Right atrium auricular region (tissue), 2 donors: ENCODE measurements at regions not wholly inside any gene's neighbourhood (a gene's known extent, or its start where the extent isn't known, plus 50 kb on each side); places are given as distances from the start of the nearest gene placed in this dataset.

Source experiments
- DNase-seq: peaks from one replicate; pipeline ENCODE4 v3.0.0-alpha.2; 2019; ENCODE audit warnings: low spot score
- H3K27ac ChIP-seq, 2 donors: fragments of 200-600 bp; sonication (generic); 1 replicate in 1 of 2; 2 replicates in 1 of 2; pipeline ENCODE4 v1.5.1; 2016 to 2019
- H3K27me3 ChIP-seq, 2 donors: fragments of 200-600 bp; sonication (generic); one replicate each; pipeline versions ENCODE4 v1.5.1 to v1.6.0; 2017 to 2019
- H3K36me3 ChIP-seq: fragments of 200-600 bp; sonication (generic); one replicate; pipeline ENCODE4 v1.5.1; 2016
- H3K4me1 ChIP-seq, 2 donors: fragments of 200-600 bp; sonication (generic); one replicate each; pipeline versions ENCODE4 v1.5.1 to v1.6.0; 2017 to 2019
- H3K4me3 ChIP-seq, 2 donors: fragments of 200-600 bp; sonication (generic); 1 replicate in 1 of 2; 2 replicates in 1 of 2; pipeline ENCODE4 v1.5.1; 2017 to 2019; ENCODE audit warnings: mild to moderate bottlenecking in 1 of 2, moderate library complexity in 1 of 2
- H3K9me3 ChIP-seq, 2 donors: fragments of 200-600 bp; sonication (generic); one replicate each; pipeline ENCODE4 v1.5.1; 2019
- TF ChIP-seq, protein P1 (sequence below), 2 donors: fragments of 200-600 bp; sonication (generic); IDR thresholded peaks; one replicate each; pipeline ENCODE4 v1.5.1; 2019; ENCODE audit warnings: antibody characterized with exemption in 2 of 2

DNA sequence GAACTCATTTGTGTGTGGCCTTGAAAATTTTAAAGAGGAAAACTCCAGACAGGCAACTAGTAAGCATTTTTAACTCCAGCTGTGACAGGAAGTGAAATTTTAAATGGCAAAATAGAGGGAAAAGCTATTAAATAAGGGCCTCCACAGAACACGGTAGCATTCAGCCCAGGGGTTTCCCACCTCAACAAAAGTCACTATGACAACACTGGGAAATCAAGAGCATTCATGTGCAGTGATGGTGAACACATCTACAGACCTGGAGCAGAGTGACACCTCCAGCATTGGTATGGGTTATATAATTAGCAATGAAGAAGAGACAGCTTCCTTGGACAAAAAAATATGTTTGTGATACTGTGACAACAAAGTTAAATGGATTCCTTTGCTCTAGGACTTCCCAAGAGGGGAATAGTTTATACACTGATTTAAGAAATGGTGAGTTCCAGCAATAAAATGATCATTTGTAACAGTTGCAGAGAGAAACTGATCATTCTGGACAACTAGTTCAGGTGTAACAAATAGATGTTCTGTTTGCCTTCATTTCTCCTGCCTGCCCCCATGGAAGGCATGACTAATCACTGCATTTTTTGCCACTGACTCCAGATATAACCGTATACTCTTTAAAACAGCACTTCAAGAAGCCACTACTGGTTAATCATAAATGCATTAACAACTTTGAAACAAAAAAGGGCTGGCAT lies 93.3 kb upstream of the SLC44A1 start:
- no peaks in the 10 kb centered on the region for H3K36me3 ChIP-seq
- TF ChIP-seq, protein P1, sequence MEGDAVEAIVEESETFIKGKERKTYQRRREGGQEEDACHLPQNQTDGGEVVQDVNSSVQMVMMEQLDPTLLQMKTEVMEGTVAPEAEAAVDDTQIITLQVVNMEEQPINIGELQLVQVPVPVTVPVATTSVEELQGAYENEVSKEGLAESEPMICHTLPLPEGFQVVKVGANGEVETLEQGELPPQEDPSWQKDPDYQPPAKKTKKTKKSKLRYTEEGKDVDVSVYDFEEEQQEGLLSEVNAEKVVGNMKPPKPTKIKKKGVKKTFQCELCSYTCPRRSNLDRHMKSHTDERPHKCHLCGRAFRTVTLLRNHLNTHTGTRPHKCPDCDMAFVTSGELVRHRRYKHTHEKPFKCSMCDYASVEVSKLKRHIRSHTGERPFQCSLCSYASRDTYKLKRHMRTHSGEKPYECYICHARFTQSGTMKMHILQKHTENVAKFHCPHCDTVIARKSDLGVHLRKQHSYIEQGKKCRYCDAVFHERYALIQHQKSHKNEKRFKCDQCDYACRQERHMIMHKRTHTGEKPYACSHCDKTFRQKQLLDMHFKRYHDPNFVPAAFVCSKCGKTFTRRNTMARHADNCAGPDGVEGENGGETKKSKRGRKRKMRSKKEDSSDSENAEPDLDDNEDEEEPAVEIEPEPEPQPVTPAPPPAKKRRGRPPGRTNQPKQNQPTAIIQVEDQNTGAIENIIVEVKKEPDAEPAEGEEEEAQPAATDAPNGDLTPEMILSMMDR (IDR thresholded peaks at IDR 0.05) = no peak
- H3K4me3 ChIP-seq = no peak overlapping the region
- H3K27me3 ChIP-seq = no peaks in the 10 kb centered on the region
- no peak overlapping the region for H3K27ac ChIP-seq
- DNase-seq = no peak
- no peaks in the 10 kb centered on the region for H3K4me1 ChIP-seq
- no peaks in the 10 kb centered on the region for H3K9me3 ChIP-seq

DNA sequence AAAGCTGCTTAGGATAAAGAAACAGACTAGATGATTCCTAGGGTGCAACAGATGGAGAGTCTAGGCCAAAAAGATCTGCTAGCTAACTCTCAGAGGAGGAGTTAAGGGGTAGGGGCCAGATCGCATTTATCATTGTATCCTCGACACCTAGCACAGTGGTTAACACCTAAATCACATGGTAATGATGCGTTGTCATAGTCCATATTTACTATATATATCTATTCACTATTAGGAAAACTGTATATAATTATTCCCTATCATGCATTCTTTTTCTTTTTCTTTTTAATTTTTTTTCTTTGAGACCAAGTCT lies 92.8 kb upstream of the SLC44A1 start:
- H3K27me3 ChIP-seq = no peaks in the 10 kb centered on the region
- no peaks in the 10 kb centered on the region for H3K9me3 ChIP-seq
- no peak overlapping the region for H3K4me3 ChIP-seq
- no peaks in the 10 kb centered on the region for H3K36me3 ChIP-seq
- no peaks in the 10 kb centered on the region for H3K4me1 ChIP-seq
- TF ChIP-seq, protein P1 (IDR thresholded peaks at IDR 0.05) = no peak
- H3K27ac ChIP-seq = no peak overlapping the region
- DNase-seq = no peak

DNA sequence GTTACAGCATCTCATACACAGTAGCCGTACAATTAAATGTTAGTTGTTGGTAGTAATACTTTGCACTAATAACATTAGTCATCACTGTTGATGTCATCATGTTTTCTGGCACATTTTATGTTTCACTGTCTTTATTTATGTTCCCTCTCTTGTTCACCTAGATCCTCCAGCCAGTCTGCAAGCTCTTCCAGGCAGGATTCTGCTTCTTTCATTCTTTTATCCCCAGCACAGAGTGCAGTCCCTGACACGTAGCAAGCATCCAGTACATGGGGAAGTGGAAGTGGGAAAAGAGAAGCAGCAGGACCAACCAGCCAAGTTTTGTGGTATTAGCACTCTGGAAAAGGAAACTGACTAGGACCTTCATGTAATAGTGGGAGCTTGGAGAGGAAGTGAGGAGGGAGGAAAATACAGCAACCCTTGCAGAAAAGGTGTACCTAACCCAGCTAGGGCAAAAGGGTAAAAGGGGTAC lies 89.7 kb upstream of the SLC44A1 start:
- H3K4me1 ChIP-seq = no peaks in the 10 kb centered on the region
- no peak overlapping the region for H3K27ac ChIP-seq
- H3K27me3 ChIP-seq = no peaks in the 10 kb centered on the region
- H3K4me3 ChIP-seq = no peak overlapping the region
- TF ChIP-seq, protein P1 (IDR thresholded peaks at IDR 0.05) = no peak
- no peaks in the 10 kb centered on the region for H3K36me3 ChIP-seq
- DNase-seq = no peak
- no peaks in the 10 kb centered on the region for H3K9me3 ChIP-seq

DNA sequence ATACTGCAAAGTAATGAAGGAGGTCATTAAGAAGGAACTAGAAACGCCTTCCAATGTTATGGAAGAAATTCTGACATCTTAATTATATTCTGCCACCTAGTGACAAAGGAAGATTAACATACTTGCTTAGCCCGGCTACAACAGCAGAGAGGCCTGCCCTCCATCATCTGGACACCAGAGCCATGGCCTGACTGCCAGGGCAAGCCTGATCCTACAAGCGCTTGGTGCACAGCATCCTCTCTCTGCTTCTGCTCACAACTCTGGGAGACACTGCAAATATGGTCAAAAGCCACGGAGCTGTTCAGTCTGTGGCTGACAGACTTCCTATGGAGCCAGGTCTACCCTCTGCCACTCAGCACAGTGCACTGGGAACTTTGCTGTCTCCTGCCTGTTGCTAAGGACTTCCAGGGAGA lies 87.3 kb upstream of the SLC44A1 start:
- Histone ChIP-seq H3K27ac (no peak overlapping the region), H3K36me3 (no peaks in the 10 kb centered on the region), H3K27me3 (no peaks in the 10 kb centered on the region), H3K9me3 (no peaks in the 10 kb centered on the region), H3K4me3 (no peak overlapping the region), H3K4me1 (no peaks in the 10 kb centered on the region)
- TF ChIP-seq, protein P1 (IDR thresholded peaks at IDR 0.05) = peak; percentile 20 to 69
- DNase-seq = peak; percentile 67

DNA sequence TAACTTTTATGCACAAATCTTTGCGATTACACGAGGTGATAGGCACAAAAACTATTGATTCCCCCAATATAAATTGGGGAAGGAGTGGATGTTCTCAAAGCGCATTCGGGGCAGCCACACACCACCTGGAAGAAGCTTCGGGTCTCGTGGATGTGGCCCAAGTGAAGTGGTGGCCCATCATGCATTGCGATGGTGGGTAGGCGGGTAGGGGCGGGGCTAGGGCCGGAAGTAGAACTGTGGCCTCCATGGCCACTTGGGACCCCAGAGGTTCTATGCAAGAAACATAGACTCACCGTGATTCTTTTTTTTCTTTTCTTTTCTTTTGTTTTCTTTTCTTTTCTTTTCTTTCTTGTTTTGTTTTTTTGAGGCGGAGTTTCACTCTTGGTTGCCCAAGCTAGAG lies 86.4 kb upstream of the SLC44A1 start:
- Histone ChIP-seq H3K4me1 (no peaks in the 10 kb centered on the region), H3K27ac (no peak overlapping the region), H3K27me3 (no peaks in the 10 kb centered on the region), H3K36me3 (no peaks in the 10 kb centered on the region), H3K9me3 (no peaks in the 10 kb centered on the region), H3K4me3 (no peak overlapping the region)
- DNase-seq = no peak
- TF ChIP-seq, protein P1 (IDR thresholded peaks at IDR 0.05) = no peak

DNA sequence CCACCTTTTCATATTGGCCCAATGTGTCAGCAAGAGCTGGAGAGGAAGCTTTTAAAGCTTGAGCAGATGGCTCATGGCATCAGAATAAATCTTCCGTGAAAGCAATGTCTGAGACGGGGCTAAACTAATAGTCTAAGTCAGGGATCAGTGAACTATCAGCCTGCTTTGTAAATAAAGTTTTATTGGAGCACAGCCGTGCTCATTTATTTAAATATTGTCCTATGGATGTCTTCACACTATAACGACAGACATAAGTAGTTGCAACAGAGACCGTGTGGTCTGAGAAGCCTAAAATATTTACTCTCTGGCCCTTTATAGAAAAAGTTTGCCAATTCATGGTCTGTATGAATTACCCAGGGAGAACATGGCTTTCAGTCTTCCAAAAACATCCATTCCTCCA lies 85.6 kb upstream of the SLC44A1 start:
- H3K27me3 ChIP-seq = no peaks in the 10 kb centered on the region
- DNase-seq = no peak
- H3K4me1 ChIP-seq = no peaks in the 10 kb centered on the region
- H3K27ac ChIP-seq = no peak overlapping the region
- no peak overlapping the region for H3K4me3 ChIP-seq
- H3K9me3 ChIP-seq = no peaks in the 10 kb centered on the region
- H3K36me3 ChIP-seq = no peaks in the 10 kb centered on the region
- TF ChIP-seq, protein P1 (IDR thresholded peaks at IDR 0.05) = no peak
